NCI-H2081 treated with DMSO at 0.1 percent for 48 hours (cell line): ENCODE measurements at regions not wholly inside any gene's neighbourhood (a gene's known extent, or its start where the extent isn't known, plus 50 kb on each side); places are given as distances from the start of the nearest gene placed in this dataset.

ENCODE experiments used
- DNase-seq: peaks from one replicate; lab custom pipeline; 2025; lab: John Stamatoyannopoulos, UW

DNA sequence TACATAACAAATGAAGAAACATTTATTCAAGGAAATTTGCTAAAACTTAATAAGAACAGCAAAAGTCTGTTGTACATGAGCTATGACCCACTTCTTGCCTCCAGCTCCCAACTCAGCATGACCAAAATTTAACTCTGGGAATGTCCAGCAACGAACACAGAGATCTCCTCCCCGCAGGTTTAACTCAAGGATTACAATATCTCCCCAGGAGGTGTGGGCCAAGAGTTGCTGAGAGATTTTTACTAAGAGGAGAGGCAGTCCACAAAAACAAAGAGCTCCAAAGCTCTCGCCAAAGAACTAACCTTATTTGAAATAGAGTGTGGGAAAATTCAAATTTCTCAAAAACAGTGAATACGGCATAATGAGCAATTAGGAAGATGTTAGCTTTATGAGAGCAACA is 318.5 kb downstream of the GRB14 start:
- no peak for DNase-seq

DNA sequence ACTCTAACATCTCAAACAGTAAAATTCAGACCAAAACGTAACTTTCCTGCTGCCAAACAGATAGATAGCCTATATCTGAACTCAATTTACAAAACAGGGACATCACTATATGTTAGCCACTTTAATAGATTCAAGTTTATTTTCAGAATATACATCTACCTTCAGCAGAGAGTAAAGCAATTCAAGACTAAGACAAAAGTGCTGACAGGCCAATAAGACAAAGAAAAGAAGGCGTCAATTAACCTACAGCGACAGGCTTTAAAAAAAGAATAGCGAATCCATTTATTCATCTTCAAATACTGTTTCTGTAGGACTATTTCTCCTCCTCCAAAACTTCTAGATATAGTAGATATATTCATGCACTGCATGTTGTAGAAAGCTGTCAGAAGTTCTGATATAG is 333.0 kb downstream of the GRB14 start:
- DNase-seq = no peak

- DNase-seq = no peak
Measured at GRCh38 chr2:164287056-164287455, 334.2 kb downstream of the GRB14 start.

GRCh38 chr2:164285576-164285975 is 335.7 kb downstream of the GRB14 start:
- DNase-seq = no peak

DNA sequence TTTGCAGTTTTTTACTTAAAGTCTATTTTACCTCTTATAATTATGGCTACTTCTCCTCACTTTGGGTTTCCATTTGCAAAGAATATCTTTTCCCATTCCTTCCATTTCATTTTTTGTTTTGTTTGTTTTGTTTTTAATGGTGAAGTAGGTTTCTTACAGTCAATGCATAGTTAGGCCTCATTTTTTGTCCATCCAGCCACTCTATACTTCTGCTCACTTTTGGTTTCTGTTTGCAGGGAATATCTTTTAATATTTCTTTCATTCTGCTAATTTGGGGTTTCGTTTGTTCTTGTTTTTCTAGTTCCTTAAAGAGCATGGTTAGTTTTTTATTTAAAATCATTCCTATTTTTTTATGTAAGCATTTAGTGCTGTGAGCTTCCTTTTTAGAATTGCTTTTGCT is 339.4 kb downstream of the GRB14 start:
- DNase-seq = no peak

- no peak for DNase-seq
Measured at GRCh38 chr2:164275659-164276058, 345.6 kb downstream of the GRB14 start.

DNA sequence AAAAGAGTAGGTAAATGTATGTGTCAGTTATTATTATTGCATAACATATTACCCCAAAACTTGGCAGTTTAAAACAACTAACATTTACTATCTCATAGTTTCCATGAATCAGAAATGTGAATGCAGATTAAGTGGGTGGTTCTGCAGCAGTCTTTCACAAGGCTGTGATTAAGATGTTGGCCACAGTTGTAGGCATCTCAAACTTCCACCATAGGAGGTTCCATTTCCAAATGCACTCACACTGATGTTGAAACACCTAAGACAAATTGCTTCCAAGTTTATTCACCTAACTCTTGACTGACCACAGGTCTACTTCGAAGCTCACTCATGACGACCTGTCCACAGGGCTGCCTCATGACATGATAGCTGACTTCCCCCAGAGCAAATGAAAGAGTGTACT is 360.8 kb downstream of the GRB14 start:
- no peak for DNase-seq

DNA sequence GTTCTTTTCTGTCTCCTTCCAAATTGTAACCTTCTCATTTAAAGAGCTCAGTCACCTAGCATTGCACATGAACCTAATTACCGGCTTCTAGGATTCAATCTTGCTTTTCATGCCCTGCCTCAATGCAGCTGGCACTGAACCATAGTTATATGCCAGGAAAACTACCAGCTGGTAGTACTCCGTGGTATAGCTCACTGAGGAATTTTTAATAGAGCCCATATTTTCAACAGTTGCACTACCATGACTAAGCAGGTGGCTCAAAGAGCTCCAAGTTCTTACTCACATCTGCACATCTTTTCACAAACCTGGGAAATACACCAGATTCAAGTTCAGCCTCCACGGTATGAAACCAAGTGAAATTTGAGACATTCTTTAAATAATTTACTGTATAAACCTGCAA is 363.5 kb downstream of the GRB14 start:
- DNase-seq = no peak

- no peak for DNase-seq
Measured at GRCh38 chr2:164252568-164253287, 368.6 kb downstream of the GRB14 start.

DNA sequence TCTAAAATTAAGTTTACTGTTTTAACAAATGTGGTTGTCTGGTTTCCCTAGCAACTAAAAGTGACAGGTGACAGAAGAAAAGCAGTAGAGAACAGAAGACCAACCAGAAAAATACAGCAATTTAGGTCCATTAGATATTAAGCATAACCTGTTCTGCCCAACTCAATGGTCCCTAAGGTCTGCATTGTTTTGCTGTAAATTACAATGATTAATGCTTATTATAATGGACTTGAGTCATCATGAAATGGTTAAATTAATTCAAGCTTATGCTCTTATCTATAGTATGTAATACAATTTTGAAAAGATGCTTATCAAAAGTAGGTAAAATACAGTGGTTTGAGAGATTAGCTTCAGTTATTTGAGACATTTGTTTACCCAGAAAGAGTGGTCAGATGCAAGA is 378.0 kb downstream of the GRB14 start:
- no peak for DNase-seq

DNA sequence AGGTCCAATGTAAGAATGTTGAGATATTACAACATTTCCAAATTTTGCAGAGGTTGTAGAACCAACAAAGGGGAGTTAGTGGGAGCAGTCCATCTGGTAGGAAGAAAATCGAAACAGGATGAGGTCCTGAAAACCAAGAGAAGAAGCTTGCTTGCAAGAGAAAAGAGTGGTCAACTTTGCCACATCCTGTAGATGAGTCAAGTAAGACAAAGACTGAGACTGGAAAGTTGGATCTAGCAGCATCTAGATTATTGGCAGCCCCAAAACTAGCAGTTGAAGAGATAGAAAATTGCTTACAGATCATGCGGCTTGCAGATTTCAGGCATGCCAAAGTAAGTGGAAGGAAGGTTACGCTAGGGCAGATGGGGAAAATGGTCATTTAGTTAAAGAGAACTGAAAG is 378.9 kb downstream of the GRB14 start:
- DNase-seq = no peak

DNA sequence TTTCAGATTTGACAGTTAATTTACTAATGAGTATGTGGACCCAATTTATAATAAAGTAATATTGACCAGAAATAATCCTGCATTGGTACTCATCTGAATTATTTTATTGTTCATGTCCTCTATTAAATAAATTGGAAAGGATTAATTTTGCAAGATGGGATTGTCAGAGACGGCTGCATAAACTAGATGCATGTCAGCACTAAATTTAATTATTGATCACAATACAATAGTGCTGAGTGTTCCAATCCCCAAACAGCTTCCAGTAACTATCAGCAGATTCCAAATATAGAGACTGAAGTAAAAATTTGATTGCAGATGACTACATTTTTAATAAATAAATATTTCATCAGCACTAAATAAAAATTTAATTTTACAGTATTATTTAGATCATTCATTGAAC is 387.2 kb downstream of the GRB14 start:
- no peak for DNase-seq

GRCh38 chr2:164224007-164224406 is 397.3 kb downstream of the GRB14 start:
- no peak for DNase-seq

DNA sequence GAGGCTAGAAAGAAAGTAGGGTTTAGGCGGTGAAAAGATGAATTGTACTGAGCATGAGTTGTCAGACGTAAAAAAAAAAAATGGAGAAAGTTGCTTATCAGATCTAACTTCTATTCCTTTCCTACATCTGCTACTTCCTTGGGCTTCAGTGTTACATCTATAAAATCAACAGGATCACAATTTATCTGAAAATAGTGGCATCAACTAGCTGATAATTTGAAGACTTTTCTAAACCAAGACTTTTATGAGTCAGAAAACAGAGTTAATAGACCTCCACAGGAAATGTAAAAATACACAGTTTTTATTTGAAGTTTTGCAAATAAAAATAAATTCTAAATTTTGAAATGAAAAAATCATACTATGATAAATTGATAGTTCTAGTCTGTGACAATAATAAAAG is 399.8 kb downstream of the GRB14 start:
- DNase-seq = no peak

DNA sequence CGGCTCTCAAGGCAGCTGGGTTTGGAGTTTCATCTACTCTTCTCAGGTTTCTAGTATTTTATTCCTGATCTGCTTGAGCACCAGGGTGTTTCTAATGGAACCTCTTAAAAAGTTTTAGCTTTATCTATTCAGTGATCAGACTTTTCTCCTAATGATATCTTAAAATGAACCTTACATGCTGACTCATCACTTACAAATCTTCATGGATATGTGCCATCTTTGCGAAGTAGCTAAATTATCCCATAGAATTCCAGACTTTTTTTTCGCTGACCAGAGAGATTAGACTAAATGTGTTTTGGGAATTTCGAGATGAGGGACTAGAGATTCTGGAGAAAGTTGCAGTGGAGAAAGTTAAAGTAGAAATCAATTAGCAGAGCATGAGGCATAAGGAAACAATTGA is 401.0 kb downstream of the GRB14 start:
- no peak for DNase-seq

DNA sequence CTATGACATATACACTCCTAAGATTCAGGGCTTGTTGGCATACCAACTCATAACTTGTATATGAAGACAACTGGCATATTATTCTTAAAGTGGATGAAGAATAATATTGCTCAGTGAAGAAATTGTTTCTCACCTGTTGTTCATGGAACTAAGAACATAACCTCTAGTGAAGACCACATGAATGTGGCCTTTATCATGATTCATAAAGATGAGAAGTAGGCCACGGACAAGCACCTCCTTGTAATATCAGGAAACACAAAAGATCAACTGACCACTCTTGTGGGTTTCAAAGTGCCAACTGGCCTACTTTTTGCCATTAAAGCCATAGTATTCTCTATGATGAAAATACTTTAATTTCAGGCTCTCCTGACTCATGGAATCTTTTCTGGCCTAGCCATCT is 407.4 kb downstream of the GRB14 start:
- no peak for DNase-seq

DNA sequence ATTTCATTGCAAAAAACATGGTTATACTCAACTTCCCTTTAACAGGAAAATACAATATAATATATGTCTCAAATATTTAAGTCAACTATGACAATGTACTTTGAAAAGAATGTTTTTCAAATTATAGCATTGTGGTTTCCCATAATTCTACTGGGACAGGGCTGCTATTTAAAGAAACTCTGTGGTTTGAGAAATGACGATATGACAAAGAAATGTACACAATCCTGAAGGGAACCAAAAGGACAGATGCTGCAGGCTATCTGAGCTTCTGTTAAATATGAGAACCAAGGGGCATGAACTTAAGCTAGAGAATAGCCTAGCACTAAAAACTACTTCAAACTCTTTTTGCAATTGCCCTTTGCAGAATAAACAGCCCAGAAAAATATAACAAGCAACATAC is 415.9 kb downstream of the GRB14 start:
- DNase-seq = no peak

GRCh38 chr2:164203131-164203530 is 418.2 kb downstream of the GRB14 start:
- no peak for DNase-seq

DNA sequence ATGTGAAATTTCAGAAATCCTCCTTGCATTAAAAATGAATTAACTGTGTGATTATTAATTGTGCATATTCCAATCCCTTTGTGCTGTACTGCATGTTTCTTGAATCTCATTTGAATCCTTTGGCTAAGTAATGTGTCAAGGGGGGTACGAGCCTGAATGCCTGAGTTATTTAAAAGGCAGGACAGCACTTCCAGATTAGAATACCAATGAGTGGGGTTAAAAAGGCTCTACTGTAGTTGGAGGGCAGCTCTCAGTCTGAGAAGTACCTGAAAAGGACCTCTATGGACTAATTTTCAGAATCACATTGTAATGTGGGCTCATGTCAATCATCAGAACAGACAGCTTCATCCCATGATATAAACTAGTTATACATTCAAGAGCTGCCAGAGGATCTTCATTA is 423.0 kb downstream of the GRB14 start:
- DNase-seq = no peak

GRCh38 chr2:164190700-164191099 is 430.6 kb downstream of the GRB14 start:
- DNase-seq = no peak

DNA sequence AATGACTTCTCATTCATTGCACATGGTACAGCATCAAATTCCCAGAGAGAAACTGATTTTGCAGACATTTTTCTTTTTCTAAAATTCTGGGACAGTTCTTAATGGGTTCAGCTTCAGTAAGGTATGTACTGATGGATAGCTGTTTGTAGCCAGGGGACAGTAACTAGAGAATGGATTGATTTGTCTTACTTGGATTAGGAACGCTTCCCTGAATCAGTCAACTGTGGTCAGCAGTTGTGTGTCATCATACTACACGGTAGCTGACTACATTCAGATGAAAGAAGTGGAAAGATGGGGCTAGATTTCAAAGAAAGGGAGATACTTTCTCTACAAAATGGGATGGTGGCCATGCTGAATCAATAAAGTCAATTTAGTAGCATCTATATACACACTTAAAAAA is 431.4 kb downstream of the GRB14 start:
- no peak for DNase-seq

- no peak for DNase-seq
Measured at GRCh38 chr2:164187121-164187520, 434.2 kb downstream of the GRB14 start.

- no peak for DNase-seq
Measured at GRCh38 chr2:164186591-164186990, 434.7 kb downstream of the GRB14 start.

DNA sequence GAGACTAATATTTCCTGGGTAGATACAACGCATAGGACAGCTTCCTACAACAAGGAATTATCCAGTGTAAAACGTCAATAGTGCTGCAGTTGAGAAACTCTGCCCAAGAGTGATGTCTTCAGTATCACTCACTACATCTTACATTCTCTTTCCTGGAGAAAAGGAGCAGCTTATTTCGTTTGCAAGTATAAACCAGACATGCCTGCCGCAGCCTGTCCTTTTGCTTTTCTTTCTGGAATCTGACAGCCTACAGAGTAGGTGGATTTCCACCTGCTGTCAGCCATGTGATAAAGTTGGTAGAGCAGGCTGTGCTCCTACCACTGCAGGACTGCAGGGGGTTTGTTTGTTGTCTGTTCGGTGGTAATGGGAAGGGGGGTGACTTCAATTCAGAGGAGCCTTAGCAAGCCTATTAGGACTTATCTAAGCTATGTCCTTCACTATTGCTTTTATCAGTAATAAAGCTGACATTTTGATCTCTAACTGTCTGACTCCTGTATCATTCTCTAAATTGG is 439.1 kb downstream of the GRB14 start:
- no peak for DNase-seq
